WERI-Rb-1 (cell line): ENCODE measurements at regions not wholly inside any gene's neighbourhood (a gene's known extent, or its start where the extent isn't known, plus 50 kb on each side); places are given as distances from the start of the nearest gene placed in this dataset.

Experiments
- DNase-seq: peaks from one replicate; pipeline ENCODE4 v3.0.0-alpha.2; 2020
- H3K27ac ChIP-seq: fragments of 250-450 bp; sonication (Bioruptor Pico); 2 replicates; pipeline ENCODE4 v1.5.1; 2020; ENCODE audit warnings: mild to moderate bottlenecking, moderate library complexity
- H3K27me3 ChIP-seq: fragments of 250-450 bp; sonication (Bioruptor Pico); 2 replicates; pipeline ENCODE4 v1.5.1; 2021; ENCODE audit warnings: mild to moderate bottlenecking, low read depth, moderate library complexity; ENCODE audit not compliant: insufficient read depth, severe bottlenecking
- H3K36me3 ChIP-seq: fragments of 250-450 bp; sonication (Bioruptor Pico); 2 replicates; pipeline ENCODE4 v1.5.1; 2020; ENCODE audit warnings: mild to moderate bottlenecking, moderate library complexity
- H3K4me3 ChIP-seq: 2 replicates; pipeline ENCODE4 v1.5.1; 2011; ENCODE audit warnings: low read depth, mild to moderate bottlenecking, control low read depth, low read length
- H3K9me3 ChIP-seq: fragments of 250-450 bp; sonication (Bioruptor Pico); 2 replicates; pipeline ENCODE4 v1.5.1; 2021; ENCODE audit warnings: mild to moderate bottlenecking, moderate library complexity; ENCODE audit not compliant: severe bottlenecking
- CTCF ChIP-seq: IDR thresholded peaks from 2 replicates; pipeline ENCODE4 v1.5.1; 2011; ENCODE audit warnings: low read depth, mild to moderate bottlenecking, control low read depth, inconsistent platforms, low read length

- Histone ChIP-seq H3K36me3 (no peaks in the 10 kb centered on the region), H3K27ac (no peak overlapping the region), H3K4me3 (no peak overlapping the region), H3K27me3 (no peaks in the 10 kb centered on the region), H3K9me3 (no peaks in the 10 kb centered on the region)
- DNase-seq = no peak
- peak; percentile 43 for TF ChIP-seq CTCF
Observed at GRCh38 chr6:44004625-44005506, 122.4 kb downstream of the MRPL14 start.

GRCh38 chr6:44004136-44004535 is 123.1 kb downstream of the MRPL14 start:
- no peaks in the 10 kb centered on the region for H3K27me3 ChIP-seq
- DNase-seq = peak; percentile 64
- no peaks in the 10 kb centered on the region for H3K36me3 ChIP-seq
- H3K27ac ChIP-seq = no peak overlapping the region
- no peaks in the 10 kb centered on the region for H3K9me3 ChIP-seq
- TF ChIP-seq CTCF = no peak
- H3K4me3 ChIP-seq = no peak overlapping the region

- H3K27ac ChIP-seq = no peak overlapping the region
- H3K4me3 ChIP-seq = peak overlapping the region; percentile 52
- H3K36me3 ChIP-seq = no peaks in the 10 kb centered on the region
- 0 out of 2 replicates have a peak, but pooled peaks have one; percentile 7 for TF ChIP-seq CTCF
- no peaks in the 10 kb centered on the region for H3K27me3 ChIP-seq
- no peaks in the 10 kb centered on the region for H3K9me3 ChIP-seq
- peak; percentile 40 for DNase-seq
Observed at GRCh38 chr6:44003345-44004061, 123.7 kb downstream of the MRPL14 start.

- peak overlapping the region; percentile 52 for H3K4me3 ChIP-seq
- peak; percentile 40 for TF ChIP-seq CTCF
- H3K36me3 ChIP-seq = no peaks in the 10 kb centered on the region
- H3K27me3 ChIP-seq = no peaks in the 10 kb centered on the region
- H3K9me3 ChIP-seq = no peaks in the 10 kb centered on the region
- peak; percentile 88 for DNase-seq
- peak overlapping the region; percentile 42 for H3K27ac ChIP-seq
Observed at GRCh38 chr6:44002593-44003344, 124.5 kb downstream of the MRPL14 start.

- H3K9me3 ChIP-seq = no peaks in the 10 kb centered on the region
- peak overlapping the region; percentile 42 for H3K27ac ChIP-seq
- peak; percentile 82 for DNase-seq
- H3K27me3 ChIP-seq = no peaks in the 10 kb centered on the region
- no peaks in the 10 kb centered on the region for H3K36me3 ChIP-seq
- H3K4me3 ChIP-seq = peak overlapping the region; percentile 52
- no peak for TF ChIP-seq CTCF
Observed at GRCh38 chr6:44002067-44002592, 125.1 kb downstream of the MRPL14 start.
